ENCODE measurements at regions not wholly inside any gene's neighbourhood (a gene's known extent, or its start where the extent isn't known, plus 50 kb on each side); places are given as distances from the start of the nearest gene placed in this dataset.

GRCh38 chr3:67790043-67790442 lies 135.6 kb upstream of the SUCLG2 start:
- peak; percentile 43 for DNase-seq (ENCODE audit: low spot score)

GRCh38 chr3:67788396-67788795 lies 134.0 kb upstream of the SUCLG2 start:
- DNase-seq (ENCODE audit: low spot score): no peak

- no peak for DNase-seq (ENCODE audit: low spot score)
These were observed 129.2 kb upstream of the SUCLG2 start for GRCh38 chr3:67783281-67784250.

- DNase-seq (ENCODE audit: low spot score): no peak
These were observed 127.5 kb upstream of the SUCLG2 start for GRCh38 chr3:67781871-67782270.

- DNase-seq (ENCODE audit: low spot score): no peak
These were observed 126.8 kb upstream of the SUCLG2 start for GRCh38 chr3:67781218-67781617.

GRCh38 chr3:67774676-67775075 lies 120.3 kb upstream of the SUCLG2 start:
- no peak for DNase-seq (ENCODE audit: low spot score)

GRCh38 chr3:67765575-67765974 lies 111.2 kb upstream of the SUCLG2 start:
- DNase-seq (ENCODE audit: low spot score): no peak

GRCh38 chr3:67745296-67745695 lies 90.9 kb upstream of the SUCLG2 start:
- no peak for DNase-seq (ENCODE audit: low spot score)

GRCh38 chr3:67744699-67745098 lies 90.3 kb upstream of the SUCLG2 start:
- DNase-seq (ENCODE audit: low spot score): no peak

- DNase-seq (ENCODE audit: low spot score): no peak
These were observed 85.4 kb upstream of the SUCLG2 start for GRCh38 chr3:67739851-67740250.

GRCh38 chr3:67737906-67738865 lies 83.8 kb upstream of the SUCLG2 start:
- no peak for DNase-seq (ENCODE audit: low spot score)

- no peak for DNase-seq (ENCODE audit: low spot score)
These were observed 82.7 kb upstream of the SUCLG2 start for GRCh38 chr3:67737140-67737539.

- no peak for DNase-seq (ENCODE audit: low spot score)
These were observed 79.0 kb upstream of the SUCLG2 start for GRCh38 chr3:67733269-67733950.

- no peak for DNase-seq (ENCODE audit: low spot score)
These were observed 70.0 kb upstream of the SUCLG2 start for GRCh38 chr3:67724434-67724833.

- DNase-seq (ENCODE audit: low spot score): no peak
These were observed 69.5 kb upstream of the SUCLG2 start for GRCh38 chr3:67723863-67724262.

- DNase-seq (ENCODE audit: low spot score): peak; percentile 17
These were observed 64.9 kb upstream of the SUCLG2 start for GRCh38 chr3:67719333-67719732.

GRCh38 chr3:67715971-67716370 lies 61.6 kb upstream of the SUCLG2 start:
- no peak for DNase-seq (ENCODE audit: low spot score)

GRCh38 chr3:67713764-67714469 lies 59.5 kb upstream of the SUCLG2 start:
- DNase-seq (ENCODE audit: low spot score): no peak

- DNase-seq (ENCODE audit: low spot score): no peak
These were observed 57.8 kb upstream of the SUCLG2 start for GRCh38 chr3:67712259-67712658.

GRCh38 chr3:67710396-67710795 lies 56.0 kb upstream of the SUCLG2 start:
- DNase-seq (ENCODE audit: low spot score): no peak

GRCh38 chr3:67706934-67707333 lies 52.5 kb upstream of the SUCLG2 start:
- no peak for DNase-seq (ENCODE audit: low spot score)
